ES-I3 (cell line): ENCODE measurements at regions not wholly inside any gene's neighbourhood (a gene's known extent, or its start where the extent isn't known, plus 50 kb on each side); places are given as distances from the start of the nearest gene placed in this dataset.

Experiments
- H3K36me3 ChIP-seq: 2 replicates; pipeline ENCODE4 v1.6.1; 2013; ENCODE audit warnings: mild to moderate bottlenecking, low read length, control low read depth, moderate library complexity; ENCODE audit not compliant: insufficient read depth
- H3K4me1 ChIP-seq: 2 replicates; pipeline ENCODE4 v1.6.1; 2013; ENCODE audit warnings: mild to moderate bottlenecking, control low read depth, low read length; ENCODE audit not compliant: insufficient read depth
- H3K9ac ChIP-seq: 2 replicates; pipeline ENCODE4 v1.6.1; 2013; ENCODE audit warnings: low read depth, mild to moderate bottlenecking, low read length, moderate library complexity
- H3K9me3 ChIP-seq: 2 replicates; pipeline ENCODE4 v1.6.1; 2013; ENCODE audit warnings: mild to moderate bottlenecking, low read length, moderate library complexity; ENCODE audit not compliant: control insufficient read depth, insufficient read depth

- H3K9ac ChIP-seq = no peak overlapping the region
- H3K4me1 ChIP-seq = peaks cover 18% of the 10 kb centered on the region
- no peaks in the 10 kb centered on the region for H3K36me3 ChIP-seq
- peaks cover 9% of the 10 kb centered on the region for H3K9me3 ChIP-seq
Observed at GRCh38 chr20:60725311-60725906, 526.7 kb upstream of the CDH4 start.

GRCh38 chr20:60727425-60727824 lies 524.6 kb upstream of the CDH4 start:
- H3K9ac ChIP-seq = no peak overlapping the region
- peaks cover 9% of the 10 kb centered on the region for H3K9me3 ChIP-seq
- H3K36me3 ChIP-seq = no peaks in the 10 kb centered on the region
- H3K4me1 ChIP-seq = peaks cover 18% of the 10 kb centered on the region

GRCh38 chr20:60728705-60729104 lies 523.4 kb upstream of the CDH4 start:
- no peak overlapping the region for H3K9ac ChIP-seq
- peaks cover 9% of the 10 kb centered on the region for H3K9me3 ChIP-seq
- no peaks in the 10 kb centered on the region for H3K36me3 ChIP-seq
- peaks cover 20% of the 10 kb centered on the region for H3K4me1 ChIP-seq

GRCh38 chr20:60729135-60729900 lies 522.7 kb upstream of the CDH4 start:
- no peaks in the 10 kb centered on the region for H3K36me3 ChIP-seq
- peaks cover 9% of the 10 kb centered on the region for H3K9me3 ChIP-seq
- peaks cover 25% of the 10 kb centered on the region for H3K4me1 ChIP-seq
- no peak overlapping the region for H3K9ac ChIP-seq

GRCh38 chr20:60732322-60732721 lies 519.7 kb upstream of the CDH4 start:
- Histone ChIP-seq H3K9me3 (peaks cover 9% of the 10 kb centered on the region), H3K4me1 (peaks cover 25% of the 10 kb centered on the region), H3K36me3 (no peaks in the 10 kb centered on the region), H3K9ac (no peak overlapping the region)

- H3K9me3 ChIP-seq = peaks cover 7% of the 10 kb centered on the region
- peaks cover 13% of the 10 kb centered on the region; the same call in 1 of the 2 replicates for H3K4me1 ChIP-seq
- H3K9ac ChIP-seq = no peak overlapping the region
- H3K36me3 ChIP-seq = no peaks in the 10 kb centered on the region
Observed at GRCh38 chr20:60748086-60748485, 504.0 kb upstream of the CDH4 start.

GRCh38 chr20:60749804-60750602 lies 502.1 kb upstream of the CDH4 start:
- Histone ChIP-seq H3K9ac (no peak overlapping the region), H3K9me3 (peaks cover 3% of the 10 kb centered on the region; the same call in 1 of the 2 replicates), H3K4me1 (peaks cover 13% of the 10 kb centered on the region; the same call in 1 of the 2 replicates), H3K36me3 (no peaks in the 10 kb centered on the region)

GRCh38 chr20:60750909-60751308 lies 501.2 kb upstream of the CDH4 start:
- Histone ChIP-seq H3K36me3 (no peaks in the 10 kb centered on the region), H3K9ac (no peak overlapping the region), H3K9me3 (peaks cover 3% of the 10 kb centered on the region; the same call in 1 of the 2 replicates), H3K4me1 (peaks cover 13% of the 10 kb centered on the region; the same call in 1 of the 2 replicates)

GRCh38 chr20:60751826-60752225 lies 500.2 kb upstream of the CDH4 start:
- no peak overlapping the region for H3K9ac ChIP-seq
- peaks cover 13% of the 10 kb centered on the region; the same call in 1 of the 2 replicates for H3K4me1 ChIP-seq
- H3K36me3 ChIP-seq = no peaks in the 10 kb centered on the region
- peaks cover 3% of the 10 kb centered on the region; the same call in 1 of the 2 replicates for H3K9me3 ChIP-seq

GRCh38 chr20:60752741-60753420 lies 499.2 kb upstream of the CDH4 start:
- Histone ChIP-seq H3K9me3 (peaks cover 3% of the 10 kb centered on the region; the same call in 1 of the 2 replicates), H3K36me3 (no peaks in the 10 kb centered on the region), H3K9ac (no peak overlapping the region), H3K4me1 (peaks cover 13% of the 10 kb centered on the region; the same call in 1 of the 2 replicates)

GRCh38 chr20:60754856-60755255 lies 497.2 kb upstream of the CDH4 start:
- peaks cover 13% of the 10 kb centered on the region; the same call in 1 of the 2 replicates for H3K4me1 ChIP-seq

GRCh38 chr20:60759651-60760050 lies 492.4 kb upstream of the CDH4 start:
- no peaks in the 10 kb centered on the region for H3K36me3 ChIP-seq
- no peak overlapping the region for H3K9ac ChIP-seq
- H3K4me1 ChIP-seq = no peaks in the 10 kb centered on the region
- H3K9me3 ChIP-seq = no peaks in the 10 kb centered on the region

More at GRCh38 chr20:60754856-60755255, 497.2 kb upstream of the CDH4 start:
- Histone ChIP-seq H3K36me3 (no peaks in the 10 kb centered on the region), H3K9me3 (no peaks in the 10 kb centered on the region; the same call in 1 of the 2 replicates), H3K9ac (no peak overlapping the region)

GRCh38 chr20:60760256-60761000 lies 491.6 kb upstream of the CDH4 start:
- Histone ChIP-seq H3K36me3 (no peaks in the 10 kb centered on the region), H3K9ac (no peak overlapping the region), H3K9me3 (no peaks in the 10 kb centered on the region), H3K4me1 (no peaks in the 10 kb centered on the region)
